HG03095 (cell line): ENCODE measurements at regions not wholly inside any gene's neighbourhood (a gene's known extent, or its start where the extent isn't known, plus 50 kb on each side); places are given as distances from the start of the nearest gene placed in this dataset.

ENCODE experiments used
- ATAC-seq: cut with Tn5 transposase; IDR thresholded peaks from one replicate; pipeline ENCODE4 v1.9.1; 2021; ENCODE audit warnings: moderate library complexity; ENCODE audit not compliant: unreplicated experiment

- no peak for ATAC-seq
Observed at GRCh38 chr12:111180426-111181142, 188.3 kb downstream of the PHETA1 start.

GRCh38 chr12:111178181-111179081, 190.5 kb downstream of the PHETA1 start:
- no peak for ATAC-seq

- no peak for ATAC-seq
Observed at GRCh38 chr12:111175396-111176094, 193.3 kb downstream of the PHETA1 start.

GRCh38 chr12:111174961-111175345, 193.9 kb downstream of the PHETA1 start:
- ATAC-seq = no peak

GRCh38 chr12:111174251-111174960, 194.5 kb downstream of the PHETA1 start:
- no peak for ATAC-seq

GRCh38 chr12:111173836-111174235, 195.1 kb downstream of the PHETA1 start:
- no peak for ATAC-seq

- ATAC-seq = no peak
Observed at GRCh38 chr12:111173391-111173790, 195.5 kb downstream of the PHETA1 start.

- no peak for ATAC-seq
Observed at GRCh38 chr12:111172786-111173185, 196.1 kb downstream of the PHETA1 start.

GRCh38 chr12:111171832-111172231, 197.1 kb downstream of the PHETA1 start:
- no peak for ATAC-seq

GRCh38 chr12:111171345-111171744, 197.6 kb downstream of the PHETA1 start:
- ATAC-seq = no peak

GRCh38 chr12:111170543-111170942, 198.4 kb downstream of the PHETA1 start:
- ATAC-seq = no peak

GRCh38 chr12:111169456-111169855, 199.4 kb downstream of the PHETA1 start:
- no peak for ATAC-seq

- no peak for ATAC-seq
Observed at GRCh38 chr12:111169032-111169431, 199.9 kb downstream of the PHETA1 start.

GRCh38 chr12:111168009-111168900, 200.6 kb downstream of the PHETA1 start:
- no peak for ATAC-seq

- ATAC-seq = no peak
Observed at GRCh38 chr12:111166779-111167540, 201.9 kb downstream of the PHETA1 start.

GRCh38 chr12:111164833-111165525, 203.9 kb downstream of the PHETA1 start:
- ATAC-seq = no peak

GRCh38 chr12:111163422-111163821, 205.5 kb downstream of the PHETA1 start:
- ATAC-seq = no peak

- no peak for ATAC-seq
Observed at GRCh38 chr12:111161898-111162297, 207.0 kb downstream of the PHETA1 start.
